GM13976 (cell line): ENCODE measurements at regions not wholly inside any gene's neighbourhood (a gene's known extent, or its start where the extent isn't known, plus 50 kb on each side); places are given as distances from the start of the nearest gene placed in this dataset.
"Not testable (repeated sequence)": the region's sequence is repeated elsewhere in the genome, so short reads cannot be mapped to it uniquely, and the experiment has no call there.

Experiments
- DNase-seq: peaks from one replicate; pipeline ENCODE4 v3.0.0; 2012; ENCODE audit warnings: low spot score
- CTCF ChIP-seq: IDR thresholded peaks from 2 replicates; pipeline ENCODE4 v1.5.1; 2012; ENCODE audit warnings: borderline replicate concordance, mild to moderate bottlenecking; ENCODE audit not compliant: insufficient read depth; ENCODE audit errors: extremely low read depth, missing control alignments, control extremely low read depth
- in situ Hi-C: fragments of 300-500 bp; cut with MboI; formaldehyde crosslinking; loops from one replicate; pipeline ENCODE4 v1.12.0; 2022; ENCODE audit warnings: low sequenced_read_pairs, mixed read lengths, inconsistent platforms; ENCODE audit not compliant: unreplicated experiment

GRCh38 chr5:164505791-164506190 is 1000.4 kb downstream of the MAT2B start:
- no peak for TF ChIP-seq CTCF
- in situ Hi-C loops, result loop anchor here (25.0 kb wide), 1 partner anchor 943 kb away; no protein-coding TSS in a partner anchor

DNA sequence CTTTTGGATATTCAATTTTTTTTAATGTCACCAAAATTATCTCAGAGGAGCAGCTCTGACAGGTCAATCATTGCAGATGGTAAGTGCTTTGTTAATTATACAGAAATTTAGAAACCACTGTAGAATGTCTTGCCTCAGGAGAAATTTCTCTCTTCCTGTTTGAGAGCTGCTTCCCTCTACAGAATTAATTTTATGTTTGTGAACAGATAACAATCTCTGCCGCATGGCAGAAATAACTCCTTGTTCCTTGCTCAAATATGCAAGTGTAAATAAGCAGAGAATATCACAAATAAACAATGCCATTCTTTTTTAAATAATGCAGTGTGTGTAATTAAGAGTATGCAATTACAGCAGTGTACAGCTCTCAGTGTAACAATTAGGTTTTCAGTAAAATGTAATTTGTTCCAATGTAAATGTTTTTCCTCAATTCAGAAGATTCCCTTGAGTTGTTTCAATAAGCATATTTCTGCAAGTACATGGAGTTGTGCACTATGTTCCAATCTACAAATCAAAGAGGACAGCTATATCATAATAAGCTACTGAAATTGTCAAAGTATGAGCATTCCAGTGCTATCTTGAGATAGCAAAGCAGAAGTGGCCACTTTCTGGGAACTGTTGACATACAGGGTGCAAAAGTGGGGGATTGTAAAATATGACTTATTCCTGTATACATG is 1012.8 kb downstream of the MAT2B start:
- TF ChIP-seq CTCF, result no peak
- in situ Hi-C loops, result loop anchor here (25.0 kb wide), 1 partner anchor 956 kb away; no protein-coding TSS in a partner anchor
- DNase-seq, result no peak

More at GRCh38 chr5:164505791-164506190, 1000.4 kb downstream of the MAT2B start:
- no peak for DNase-seq

DNA sequence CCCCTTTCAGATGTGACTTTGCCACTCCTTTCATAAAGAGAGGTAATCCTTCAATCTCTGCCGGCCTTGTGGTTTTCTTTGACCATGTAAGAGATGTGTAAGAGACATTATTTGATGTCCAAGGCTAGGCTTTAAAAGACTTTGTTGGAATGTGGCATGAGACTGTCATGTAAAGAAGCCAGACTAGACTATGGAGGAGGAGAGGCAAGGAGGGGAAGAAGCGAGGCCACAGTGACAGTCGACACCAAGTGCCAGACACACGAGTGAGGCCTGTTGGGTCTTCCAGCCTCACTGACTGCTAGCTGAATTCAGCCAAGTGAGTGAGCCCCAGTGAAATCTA is 1013.3 kb downstream of the MAT2B start:
- in situ Hi-C loops, result loop anchor here (25.0 kb wide), 1 partner anchor 956 kb away; no protein-coding TSS in a partner anchor
- DNase-seq, result no peak
- TF ChIP-seq CTCF, result no peak

DNA sequence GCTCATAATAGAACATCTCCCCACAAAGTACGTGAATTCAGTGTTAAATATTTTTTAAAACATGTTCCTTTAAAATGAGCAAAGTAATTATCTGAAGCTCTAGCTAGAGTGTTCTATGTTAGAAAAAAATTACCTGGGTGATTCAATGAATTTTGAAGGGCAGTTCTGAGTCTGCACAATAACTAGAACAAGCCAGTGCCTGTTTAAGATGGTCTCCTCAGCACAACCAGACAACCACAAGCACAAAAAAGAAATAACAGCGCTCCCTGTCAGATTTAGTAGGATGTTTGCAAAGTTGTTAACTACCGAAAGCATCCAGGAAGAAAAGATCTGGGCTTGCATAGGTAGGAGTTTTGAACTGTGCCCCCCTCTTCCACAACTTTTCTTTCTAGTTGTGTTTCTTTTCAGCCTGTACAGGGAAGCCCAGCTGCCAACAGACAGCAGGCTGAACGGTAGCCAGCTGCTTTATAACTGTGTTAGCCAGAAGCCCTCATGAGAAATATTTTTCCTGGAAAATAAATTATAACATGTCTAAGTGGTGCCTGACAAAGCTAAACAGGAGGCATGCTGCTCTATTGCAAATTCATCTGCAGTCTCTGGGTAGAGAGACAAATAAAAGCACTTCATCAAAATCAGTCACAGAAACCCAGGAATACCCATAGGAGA is 1026.9 kb downstream of the MAT2B start:
- in situ Hi-C loops, result no loop called here
- TF ChIP-seq CTCF, result no peak
- no peak for DNase-seq

DNA sequence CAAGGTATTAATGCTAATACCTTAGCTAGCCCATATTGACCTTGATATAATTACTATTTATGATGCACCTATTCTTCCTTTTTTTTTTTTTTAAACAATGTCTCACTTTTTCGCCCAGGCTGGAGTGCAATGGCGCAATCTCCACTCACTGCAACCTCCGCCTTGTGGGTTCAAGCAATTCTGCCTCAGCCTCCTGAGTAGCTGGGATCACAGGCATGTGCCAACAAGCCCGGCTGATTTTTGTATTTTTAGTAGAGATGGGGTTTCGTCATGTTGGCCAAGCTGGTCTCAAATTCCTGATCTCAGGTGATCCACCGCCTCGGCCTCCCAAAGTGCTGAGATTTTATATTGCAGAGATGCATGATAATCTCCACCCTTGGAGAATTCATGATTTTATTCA is 1028.0 kb downstream of the MAT2B start:
- in situ Hi-C loops, DNase-seq: not testable (repeated sequence)

GRCh38 chr5:164540174-164540573 is 1034.8 kb downstream of the MAT2B start:
- in situ Hi-C loops, result no loop called here
- TF ChIP-seq CTCF, result no peak
- DNase-seq, result no peak

GRCh38 chr5:164545507-164545906 is 1040.1 kb downstream of the MAT2B start:
- DNase-seq, result no peak
- in situ Hi-C loops, result no loop called here
- no peak for TF ChIP-seq CTCF
